Tibial nerve (tissue), 4 donors: ENCODE measurements at regions not wholly inside any gene's neighbourhood (a gene's known extent, or its start where the extent isn't known, plus 50 kb on each side); places are given as distances from the start of the nearest gene placed in this dataset.

Experiments
- CTCF ChIP-seq, 5 experiments: fragments of 200-600 bp in 3 of 5; fragments of 450-650 bp in 2 of 5; sonication (generic) in 3 of 5; IDR thresholded peaks; one replicate each; pipeline ENCODE4 v1.5.1; 2016 to 2019; ENCODE audit warnings: antibody characterized with exemption in 5 of 5, mild to moderate bottlenecking in 3 of 5, moderate library complexity in 2 of 5
- EP300 ChIP-seq, 2 donors: sonication (generic); formaldehyde crosslinking; IDR thresholded peaks; one replicate each; pipeline ENCODE4 v1.6.1; 2017; ENCODE audit warnings: antibody characterized with exemption in 2 of 2, mild to moderate bottlenecking in 1 of 2

GRCh38 chr1:20431176-20431460 is 54.9 kb downstream of the CAMK2N1 start:
- TF ChIP-seq EP300 (IDR thresholded peaks at IDR 0.05), result no peak
- TF ChIP-seq CTCF (IDR thresholded peaks at IDR 0.05), result no peak
